H1 (cell line): ENCODE measurements at regions not wholly inside any gene's neighbourhood (a gene's known extent, or its start where the extent isn't known, plus 50 kb on each side); places are given as distances from the start of the nearest gene placed in this dataset.

Source experiments
- BRCA1 ChIP-seq: IDR thresholded peaks from 2 replicates; pipeline ENCODE4 v1.6.1; 2012; ENCODE audit warnings: low read depth, low read length, improper control_type of control experiment
- CHD1 ChIP-seq: IDR thresholded peaks from 2 replicates; pipeline ENCODE4 v1.6.1; 2012; ENCODE audit warnings: low read depth, low read length, improper control_type of control experiment
- CREB1 ChIP-seq: IDR thresholded peaks from 2 replicates; pipeline ENCODE4 v1.6.1; 2012; ENCODE audit warnings: inconsistent platforms
- EP300 ChIP-seq, 2 experiments: IDR thresholded peaks; 1 replicate in 1 of 2; 2 replicates in 1 of 2; pipeline ENCODE4 v1.6.1; 2011 to 2012; ENCODE audit warnings: low read depth in 2 of 2, low read length in 2 of 2, mild to moderate bottlenecking in 2 of 2, borderline replicate concordance in 1 of 2, inconsistent platforms in 1 of 2, moderate library complexity in 1 of 2
- EZH2 ChIP-seq: fragments of 200-600 bp; sonication (generic); IDR thresholded peaks from 2 replicates; pipeline ENCODE4 v1.7.1; 2012; ENCODE audit warnings: low read depth, mild to moderate bottlenecking, moderate library complexity, low read length, inconsistent platforms; ENCODE audit not compliant: severe bottlenecking
- RBBP5 ChIP-seq: IDR thresholded peaks from 2 replicates; pipeline ENCODE4 v1.7.1; 2012; ENCODE audit warnings: low read depth, mild to moderate bottlenecking, inconsistent platforms, low read length, moderate library complexity, borderline replicate concordance
- SIX5 ChIP-seq: IDR thresholded peaks from 2 replicates; pipeline ENCODE4 v1.6.1; 2011; ENCODE audit warnings: mild to moderate bottlenecking, low read depth, low read length
- TAF1 ChIP-seq: IDR thresholded peaks from 2 replicates; pipeline ENCODE4 v1.6.1; 2011; ENCODE audit warnings: mild to moderate bottlenecking, low read depth, low read length
- TF ChIP-seq, protein P1 (sequence below): IDR thresholded peaks from 2 replicates; pipeline ENCODE4 v1.6.1; 2012; ENCODE audit warnings: inconsistent platforms
- TF ChIP-seq, protein P2 (sequence below), 3 experiments: IDR thresholded peaks; 1 replicate in 2 of 3; 2 replicates in 1 of 3; pipeline versions ENCODE4 v1.5.1 to v1.6.1; 2011; ENCODE audit warnings: low read length in 3 of 3, mild to moderate bottlenecking in 3 of 3, inconsistent platforms in 2 of 3, low read depth in 1 of 3, moderate library complexity in 1 of 3; ENCODE audit not compliant: insufficient read depth in 1 of 3; ENCODE audit errors: control extremely low read depth in 1 of 3

DNA sequence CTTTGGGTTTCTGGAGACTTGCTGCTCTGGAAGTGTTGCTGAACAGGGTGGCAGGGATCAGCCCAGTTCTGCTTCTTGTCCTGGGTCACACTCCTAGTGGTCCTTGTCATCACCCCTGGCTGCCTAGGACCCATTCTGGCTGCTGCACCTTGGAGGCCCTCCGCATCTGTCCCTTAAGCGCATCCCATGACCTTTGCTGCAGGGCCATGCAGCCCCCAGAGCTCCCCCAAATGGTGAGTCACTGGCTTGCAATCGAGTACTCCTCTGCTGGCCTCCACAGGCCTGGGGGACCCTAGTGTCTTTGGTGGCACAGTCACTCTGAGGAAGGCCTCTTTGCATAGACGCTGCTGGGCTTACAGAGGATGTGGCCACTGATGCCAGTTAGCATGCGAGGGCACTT lies 188.5 kb downstream of the ASB1 start:
- TF ChIP-seq TAF1 (no peak), RBBP5 (no peak), SIX5 (no peak), CHD1 (no peak), EZH2 (no peak), EP300 (IDR thresholded peaks at IDR 0.05; ENCODE audit: borderline replicate concordance in 1 of 2, low read depth in 2 of 2, low read length in 2 of 2) (no peak), BRCA1 (no peak), CREB1 (no peak)
- TF ChIP-seq, protein P1, sequence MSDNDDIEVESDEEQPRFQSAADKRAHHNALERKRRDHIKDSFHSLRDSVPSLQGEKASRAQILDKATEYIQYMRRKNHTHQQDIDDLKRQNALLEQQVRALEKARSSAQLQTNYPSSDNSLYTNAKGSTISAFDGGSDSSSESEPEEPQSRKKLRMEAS: no peak
- TF ChIP-seq, protein P2, sequence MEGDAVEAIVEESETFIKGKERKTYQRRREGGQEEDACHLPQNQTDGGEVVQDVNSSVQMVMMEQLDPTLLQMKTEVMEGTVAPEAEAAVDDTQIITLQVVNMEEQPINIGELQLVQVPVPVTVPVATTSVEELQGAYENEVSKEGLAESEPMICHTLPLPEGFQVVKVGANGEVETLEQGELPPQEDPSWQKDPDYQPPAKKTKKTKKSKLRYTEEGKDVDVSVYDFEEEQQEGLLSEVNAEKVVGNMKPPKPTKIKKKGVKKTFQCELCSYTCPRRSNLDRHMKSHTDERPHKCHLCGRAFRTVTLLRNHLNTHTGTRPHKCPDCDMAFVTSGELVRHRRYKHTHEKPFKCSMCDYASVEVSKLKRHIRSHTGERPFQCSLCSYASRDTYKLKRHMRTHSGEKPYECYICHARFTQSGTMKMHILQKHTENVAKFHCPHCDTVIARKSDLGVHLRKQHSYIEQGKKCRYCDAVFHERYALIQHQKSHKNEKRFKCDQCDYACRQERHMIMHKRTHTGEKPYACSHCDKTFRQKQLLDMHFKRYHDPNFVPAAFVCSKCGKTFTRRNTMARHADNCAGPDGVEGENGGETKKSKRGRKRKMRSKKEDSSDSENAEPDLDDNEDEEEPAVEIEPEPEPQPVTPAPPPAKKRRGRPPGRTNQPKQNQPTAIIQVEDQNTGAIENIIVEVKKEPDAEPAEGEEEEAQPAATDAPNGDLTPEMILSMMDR (IDR thresholded peaks at IDR 0.05; ENCODE audit: control extremely low read depth in 1 of 3, insufficient read depth in 1 of 3, low read depth in 1 of 3, low read length in 3 of 3): peak; percentile 32 to 52 (median 33); a peak in 3 of 4 replicates
